Karpas-422 (cell line): ENCODE measurements at regions not wholly inside any gene's neighbourhood (a gene's known extent, or its start where the extent isn't known, plus 50 kb on each side); places are given as distances from the start of the nearest gene placed in this dataset.
"Not testable (repeated sequence)": the region's sequence is repeated elsewhere in the genome, so short reads cannot be mapped to it uniquely, and the experiment has no call there.

Experiments
- DNase-seq: peaks from one replicate; pipeline ENCODE4 v3.0.0-alpha.2; 2015
- H2AFZ ChIP-seq: fragments of 200-600 bp; sonication (generic); 2 replicates; pipeline ENCODE4 v1.6.1; 2014; ENCODE audit warnings: antibody characterized with exemption, low read length, mixed read lengths
- H3K27ac ChIP-seq: fragments of 200-600 bp; sonication (generic); 2 replicates; pipeline ENCODE4 v1.5.1; 2014; ENCODE audit warnings: mild to moderate bottlenecking, low read length, moderate library complexity
- H3K27me3 ChIP-seq: fragments of 200-600 bp; sonication (generic); 2 replicates; pipeline ENCODE4 v1.6.1; 2014; ENCODE audit warnings: low read length, mixed read lengths
- H3K36me3 ChIP-seq: fragments of 200-600 bp; sonication (generic); 2 replicates; pipeline ENCODE4 v1.6.1; 2014; ENCODE audit warnings: low read length, mixed read lengths; ENCODE audit not compliant: insufficient read depth
- H3K4me1 ChIP-seq: fragments of 200-600 bp; sonication (generic); 2 replicates; pipeline ENCODE4 v1.6.1; 2014; ENCODE audit warnings: mild to moderate bottlenecking, low read length, mixed read lengths
- H3K4me2 ChIP-seq: fragments of 200-600 bp; sonication (generic); 2 replicates; pipeline ENCODE4 v1.6.1; 2014; ENCODE audit warnings: low read length, low read depth, mild to moderate bottlenecking; ENCODE audit not compliant: poor library complexity, severe bottlenecking
- H3K4me3 ChIP-seq: fragments of 200-600 bp; sonication (generic); 2 replicates; pipeline ENCODE4 v1.5.1; 2014; ENCODE audit warnings: mild to moderate bottlenecking, antibody characterized with exemption, low read length, mixed read lengths
- H3K79me2 ChIP-seq: fragments of 200-600 bp; sonication (generic); 2 replicates; pipeline ENCODE4 v1.6.1; 2014; ENCODE audit warnings: mild to moderate bottlenecking, low read length, mixed read lengths
- H3K9ac ChIP-seq: fragments of 200-600 bp; sonication (generic); 2 replicates; pipeline ENCODE4 v1.6.0; 2014; ENCODE audit warnings: low read length
- H3K9me2 ChIP-seq: fragments of 200-600 bp; sonication (generic), shearing (Covaris generic); replicated peaks from 2 replicates; pipeline ENCODE4 v1.6.0; 2014; ENCODE audit warnings: mild to moderate bottlenecking, low read length, moderate library complexity; ENCODE audit not compliant: insufficient read depth
- H3K9me3 ChIP-seq: fragments of 300-700, 200-600 bp; sonication (generic); 2 replicates; pipeline ENCODE4 v1.6.1; 2014; ENCODE audit warnings: low read length, mixed read lengths
- H4K20me1 ChIP-seq: fragments of 200-600 bp; sonication (generic); 2 replicates; pipeline ENCODE4 v1.6.1; 2014; ENCODE audit warnings: mild to moderate bottlenecking, antibody characterized with exemption, low read length, low read depth; ENCODE audit not compliant: insufficient read depth

DNA sequence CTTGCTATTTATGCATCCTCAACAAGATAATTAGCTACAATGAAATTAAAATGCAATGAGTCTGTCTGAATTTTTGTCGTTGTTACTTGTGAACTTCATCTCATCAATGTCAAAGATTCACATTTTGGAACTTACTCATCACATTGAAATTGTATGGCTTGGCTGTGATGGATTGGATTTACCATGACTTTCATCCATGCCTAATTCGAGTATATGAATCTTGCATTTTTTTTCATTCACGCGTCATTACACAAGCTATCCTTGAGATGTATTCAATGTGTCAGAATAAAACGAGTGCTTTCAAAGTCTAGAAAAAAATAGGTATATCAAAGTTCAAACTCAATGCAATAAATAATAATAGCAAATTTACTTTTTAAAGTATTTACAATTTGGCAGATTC is 265.3 kb downstream of the MAP2K6 start:
- H4K20me1 ChIP-seq, result no peaks in the 10 kb centered on the region
- no peaks in the 10 kb centered on the region for H3K36me3 ChIP-seq
- no peaks in the 10 kb centered on the region for H3K9me2 ChIP-seq
- H3K4me3 ChIP-seq, result no peak overlapping the region
- H3K79me2 ChIP-seq, result no peaks in the 10 kb centered on the region
- H3K4me2 ChIP-seq, result no peak overlapping the region
- H3K9me3 ChIP-seq, result no peaks in the 10 kb centered on the region
- H3K27me3 ChIP-seq, result no peaks in the 10 kb centered on the region; the same call in 1 of the 2 replicates
- no peak for DNase-seq
- H3K4me1 ChIP-seq, result peaks cover 4% of the 10 kb centered on the region; the same call in 1 of the 2 replicates
- no peak overlapping the region for H3K27ac ChIP-seq
- H3K9ac ChIP-seq, result no peak overlapping the region
- no peak overlapping the region for H2AFZ ChIP-seq

GRCh38 chr17:69684251-69684650 is 269.8 kb downstream of the MAP2K6 start:
- Histone ChIP-seq H3K4me3 (no peak overlapping the region), H3K36me3 (no peaks in the 10 kb centered on the region), H3K27me3 (no peaks in the 10 kb centered on the region; the same call in 1 of the 2 replicates), H4K20me1 (no peaks in the 10 kb centered on the region), H3K9ac (no peak overlapping the region), H3K4me2 (no peak overlapping the region), H3K27ac (no peak overlapping the region), H3K9me2 (no peaks in the 10 kb centered on the region; the same call in 1 of the 2 replicates), H3K9me3 (no peaks in the 10 kb centered on the region), H2AFZ (no peak overlapping the region), H3K79me2 (no peaks in the 10 kb centered on the region), H3K4me1 (no peaks in the 10 kb centered on the region)
- DNase-seq, result no peak

GRCh38 chr17:69685150-69685549 is 270.7 kb downstream of the MAP2K6 start:
- H3K4me3 ChIP-seq, H3K4me1 ChIP-seq, H3K36me3 ChIP-seq, H3K9me2 ChIP-seq, H3K79me2 ChIP-seq, H3K4me2 ChIP-seq, H3K9ac ChIP-seq, H4K20me1 ChIP-seq, DNase-seq, H2AFZ ChIP-seq, H3K27me3 ChIP-seq, H3K9me3 ChIP-seq, H3K27ac ChIP-seq: not testable (repeated sequence)

DNA sequence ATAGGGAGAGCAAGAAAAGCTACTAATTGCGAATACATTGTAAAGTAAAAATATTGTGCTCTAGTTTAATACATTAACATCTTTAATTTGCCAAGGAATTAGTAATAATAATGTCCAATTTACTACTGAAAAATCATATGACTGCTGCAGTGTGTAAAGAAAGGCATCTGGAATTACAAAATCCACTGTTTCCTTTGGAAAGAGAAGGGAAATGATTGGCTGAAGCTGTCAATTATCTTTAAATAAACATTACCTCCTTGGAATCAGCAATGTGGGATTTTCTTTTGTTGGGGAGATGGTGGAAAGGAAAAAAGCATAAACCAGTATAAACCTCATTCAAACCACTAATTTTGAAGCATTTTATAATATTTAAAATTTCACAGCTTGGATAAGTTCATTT is 276.0 kb downstream of the MAP2K6 start:
- no peak overlapping the region for H2AFZ ChIP-seq
- H3K9ac ChIP-seq, result no peak overlapping the region
- H3K79me2 ChIP-seq, result no peaks in the 10 kb centered on the region
- DNase-seq, result no peak
- H4K20me1 ChIP-seq, result no peaks in the 10 kb centered on the region
- no peak overlapping the region for H3K4me2 ChIP-seq
- H3K27ac ChIP-seq, result no peak overlapping the region
- no peaks in the 10 kb centered on the region for H3K36me3 ChIP-seq
- H3K4me1 ChIP-seq, result no peaks in the 10 kb centered on the region
- no peaks in the 10 kb centered on the region for H3K9me3 ChIP-seq
- H3K27me3 ChIP-seq, result no peaks in the 10 kb centered on the region; the same call in 1 of the 2 replicates
- H3K9me2 ChIP-seq, result no peaks in the 10 kb centered on the region; the same call in 1 of the 2 replicates
- H3K4me3 ChIP-seq, result no peak overlapping the region

DNA sequence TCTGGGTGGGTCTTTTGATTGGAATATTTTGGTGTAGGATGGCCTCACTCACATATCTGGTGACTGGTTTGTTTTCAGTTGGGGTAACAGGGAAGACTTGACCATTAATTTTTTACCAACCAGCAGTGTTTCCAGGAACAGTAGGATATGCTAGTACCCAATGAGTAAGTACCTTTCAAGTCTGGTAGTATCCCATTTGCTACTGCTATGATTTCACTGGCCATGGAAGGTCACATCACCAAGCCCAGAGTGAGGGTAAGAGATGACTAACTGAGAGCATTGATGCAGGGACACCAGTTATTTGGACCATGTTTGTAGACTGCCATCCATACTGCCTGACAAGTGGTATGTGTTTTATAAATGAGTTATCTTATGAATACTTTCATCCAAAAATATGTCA is 277.7 kb downstream of the MAP2K6 start:
- Histone ChIP-seq H3K27me3 (no peaks in the 10 kb centered on the region; the same call in 1 of the 2 replicates), H3K4me3 (no peak overlapping the region), H3K4me1 (no peaks in the 10 kb centered on the region), H3K9ac (no peak overlapping the region), H3K27ac (no peak overlapping the region), H3K79me2 (no peaks in the 10 kb centered on the region), H3K9me3 (no peaks in the 10 kb centered on the region), H2AFZ (no peak overlapping the region), H4K20me1 (no peaks in the 10 kb centered on the region), H3K36me3 (no peaks in the 10 kb centered on the region), H3K9me2 (no peaks in the 10 kb centered on the region), H3K4me2 (no peak overlapping the region)
- DNase-seq, result no peak

- Histone ChIP-seq H3K9ac (no peak overlapping the region), H3K79me2 (no peaks in the 10 kb centered on the region), H3K4me2 (no peak overlapping the region), H3K4me1 (no peaks in the 10 kb centered on the region), H4K20me1 (no peaks in the 10 kb centered on the region), H2AFZ (no peak overlapping the region), H3K27me3 (no peaks in the 10 kb centered on the region), H3K4me3 (no peak overlapping the region), H3K36me3 (no peaks in the 10 kb centered on the region), H3K27ac (no peak overlapping the region), H3K9me3 (no peaks in the 10 kb centered on the region; the same call in 1 of the 2 replicates), H3K9me2 (no peaks in the 10 kb centered on the region)
- DNase-seq, result no peak
Observed at GRCh38 chr17:69695646-69696045, 281.1 kb downstream of the MAP2K6 start.

- Histone ChIP-seq H3K36me3 (no peaks in the 10 kb centered on the region), H3K4me3 (no peak overlapping the region), H3K4me1 (no peaks in the 10 kb centered on the region), H3K9me3 (no peaks in the 10 kb centered on the region; the same call in 1 of the 2 replicates), H2AFZ (no peak overlapping the region), H4K20me1 (no peaks in the 10 kb centered on the region), H3K4me2 (no peak overlapping the region), H3K79me2 (no peaks in the 10 kb centered on the region), H3K9me2 (no peaks in the 10 kb centered on the region), H3K27me3 (no peaks in the 10 kb centered on the region), H3K9ac (no peak overlapping the region), H3K27ac (no peak overlapping the region)
- DNase-seq, result no peak
Observed at GRCh38 chr17:69696650-69697049, 282.2 kb downstream of the MAP2K6 start.

DNA sequence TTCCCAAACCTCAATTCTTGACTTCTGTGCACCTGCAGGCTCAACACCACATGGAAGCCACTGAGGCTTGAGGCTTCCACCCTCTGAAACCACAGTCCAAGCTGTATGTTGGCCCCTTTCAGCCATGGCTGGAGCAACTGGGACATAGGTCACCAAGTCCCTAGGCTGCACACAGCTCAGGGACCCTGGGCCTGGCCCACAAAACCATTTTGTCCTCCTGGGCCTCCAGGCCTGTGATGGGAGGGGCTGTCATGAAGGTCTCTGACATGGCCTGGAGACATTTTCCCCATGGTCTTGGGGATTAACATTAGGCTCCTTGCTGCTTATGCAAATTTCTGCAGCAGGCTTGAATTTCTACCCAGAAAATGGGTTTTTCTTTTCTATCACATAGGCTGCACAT is 283.9 kb downstream of the MAP2K6 start:
- not testable (repeated sequence) for H3K27ac ChIP-seq, H3K9me3 ChIP-seq, H3K4me1 ChIP-seq, H3K4me2 ChIP-seq, H3K9me2 ChIP-seq, H3K9ac ChIP-seq, H3K79me2 ChIP-seq, H3K4me3 ChIP-seq, DNase-seq, H2AFZ ChIP-seq, H3K27me3 ChIP-seq, H3K36me3 ChIP-seq, H4K20me1 ChIP-seq

DNA sequence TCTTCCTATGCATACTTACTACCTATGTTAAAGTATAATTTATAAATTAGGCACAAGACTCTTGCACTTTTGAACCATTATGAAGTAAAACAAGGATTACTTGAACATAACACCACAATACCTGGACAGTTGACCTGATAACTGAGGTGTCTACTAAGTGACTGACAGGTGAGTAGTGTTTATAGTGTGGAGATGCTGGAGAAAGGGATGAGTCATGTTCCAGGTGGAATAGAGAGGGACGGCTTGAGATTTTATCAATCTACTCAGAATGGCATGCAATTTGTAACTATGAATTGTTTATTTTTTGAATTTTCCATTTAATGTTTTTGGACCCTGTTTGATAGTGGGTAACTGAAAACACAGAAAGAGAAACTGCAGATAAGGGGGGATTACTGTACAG is 287.6 kb downstream of the MAP2K6 start:
- Histone ChIP-seq H3K4me2 (no peak overlapping the region), H2AFZ (no peak overlapping the region), H3K9me2 (no peaks in the 10 kb centered on the region), H4K20me1 (no peaks in the 10 kb centered on the region), H3K79me2 (no peaks in the 10 kb centered on the region), H3K36me3 (no peaks in the 10 kb centered on the region), H3K9ac (no peak overlapping the region), H3K27me3 (no peaks in the 10 kb centered on the region), H3K4me3 (no peak overlapping the region), H3K27ac (no peak overlapping the region), H3K4me1 (peaks cover 4% of the 10 kb centered on the region; the same call in 1 of the 2 replicates), H3K9me3 (no peaks in the 10 kb centered on the region; the same call in 1 of the 2 replicates)
- DNase-seq, result no peak
